Trophoblast cell (in vitro differentiated cells and primary cell): ENCODE measurements at regions not wholly inside any gene's neighbourhood (a gene's known extent, or its start where the extent isn't known, plus 50 kb on each side); places are given as distances from the start of the nearest gene placed in this dataset.

Source experiments
- DNase-seq, 2 donors: peaks; one replicate each; pipeline ENCODE4 v3.0.0-alpha.2; 2016
- H2AFZ ChIP-seq: 2 replicates; pipeline ENCODE4 v1.6.1; 2013; ENCODE audit warnings: low read length, moderate library complexity, mild to moderate bottlenecking; ENCODE audit not compliant: insufficient read depth, poor library complexity
- H2AK5ac ChIP-seq: 2 replicates; pipeline ENCODE4 v1.6.1; 2013; ENCODE audit warnings: mild to moderate bottlenecking, low read length
- H2BK120ac ChIP-seq: 2 replicates; pipeline ENCODE4 v1.6.1; 2013; ENCODE audit warnings: low read length, mild to moderate bottlenecking, moderate library complexity; ENCODE audit not compliant: insufficient read depth, poor library complexity
- H2BK12ac ChIP-seq: 2 replicates; pipeline ENCODE4 v1.6.1; 2013; ENCODE audit warnings: mild to moderate bottlenecking, low read length, moderate library complexity
- H2BK5ac ChIP-seq: 2 replicates; pipeline ENCODE4 v1.6.1; 2013; ENCODE audit warnings: low read length, low read depth, moderate library complexity, mild to moderate bottlenecking; ENCODE audit not compliant: poor library complexity
- H3K14ac ChIP-seq: 2 replicates; pipeline ENCODE4 v1.6.1; 2013; ENCODE audit warnings: mild to moderate bottlenecking, low read length
- H3K18ac ChIP-seq: 2 replicates; pipeline ENCODE4 v1.6.1; 2013; ENCODE audit warnings: mild to moderate bottlenecking, low read length
- H3K23ac ChIP-seq: 2 replicates; pipeline ENCODE4 v1.6.1; 2013; ENCODE audit warnings: low read length
- H3K27ac ChIP-seq: 2 replicates; pipeline ENCODE4 v1.5.1; 2013; ENCODE audit warnings: low read depth, mild to moderate bottlenecking, inconsistent platforms, low read length, moderate library complexity
- H3K27me3 ChIP-seq: 2 replicates; pipeline ENCODE4 v1.6.1; 2013; ENCODE audit warnings: inconsistent platforms, mild to moderate bottlenecking, low read length, moderate library complexity; ENCODE audit not compliant: insufficient read depth
- H3K36me3 ChIP-seq, 2 experiments: 1 replicate in 1 of 2; 2 replicates in 1 of 2; pipeline ENCODE4 v1.6.1; 2013; ENCODE audit warnings: low read length in 2 of 2, mild to moderate bottlenecking in 2 of 2, moderate library complexity in 1 of 2; ENCODE audit not compliant: insufficient read depth in 2 of 2, control insufficient read depth in 1 of 2
- H3K4ac ChIP-seq: 2 replicates; pipeline ENCODE4 v1.6.1; 2013; ENCODE audit warnings: low read depth, mild to moderate bottlenecking, low read length, moderate library complexity
- H3K4me1 ChIP-seq, 2 experiments: 1 replicate in 1 of 2; 2 replicates in 1 of 2; pipeline ENCODE4 v1.6.1; 2013; ENCODE audit warnings: low read length in 2 of 2, mild to moderate bottlenecking in 2 of 2, moderate library complexity in 1 of 2; ENCODE audit not compliant: insufficient read depth in 2 of 2, control insufficient read depth in 1 of 2
- H3K4me2 ChIP-seq: 2 replicates; pipeline ENCODE4 v1.6.1; 2013; ENCODE audit warnings: inconsistent platforms, mild to moderate bottlenecking, low read length, moderate library complexity
- H3K4me3 ChIP-seq: 2 replicates; pipeline ENCODE4 v1.5.1; 2013; ENCODE audit warnings: mild to moderate bottlenecking, low read depth, low read length, inconsistent platforms
- H3K79me1 ChIP-seq: one replicate; pipeline ENCODE4 v1.6.1; 2013; ENCODE audit warnings: low read length
- H3K79me2 ChIP-seq: 2 replicates; pipeline ENCODE4 v1.6.1; 2013; ENCODE audit warnings: low read length, mild to moderate bottlenecking; ENCODE audit not compliant: control insufficient read depth, insufficient read depth, poor library complexity
- H3K9ac ChIP-seq: 2 replicates; pipeline ENCODE4 v1.6.1; 2013; ENCODE audit warnings: mild to moderate bottlenecking, low read length
- H3K9me3 ChIP-seq: 2 replicates; pipeline ENCODE4 v1.6.1; 2013; ENCODE audit warnings: low read depth, mild to moderate bottlenecking, control low read depth, inconsistent platforms, low read length; ENCODE audit not compliant: insufficient read depth
- H4K12ac ChIP-seq: 2 replicates; pipeline ENCODE4 v1.6.1; 2013; ENCODE audit warnings: low read depth, mild to moderate bottlenecking, low read length, moderate library complexity
- H4K8ac ChIP-seq: 2 replicates; pipeline ENCODE4 v1.6.1; 2013; ENCODE audit warnings: low read depth, mild to moderate bottlenecking, low read length, moderate library complexity
- H4K91ac ChIP-seq: one replicate; pipeline ENCODE4 v1.6.1; 2013; ENCODE audit warnings: low read depth, mild to moderate bottlenecking, low read length, moderate library complexity
- WGBS: extraction: QIAGEN DNeasy Blood & Tissue Kit; methylation state at CpG from one replicate; pipeline ENCODE4 v1.1.7; 2013; ENCODE audit warnings: missing lambda C conversion rate; ENCODE audit not compliant: insufficient read length, insufficient coverage; ENCODE audit errors: extremely low coverage; 5-methylcytosine and 5-hydroxymethylcytosine counted together

- DNase-seq, result no peak
- H3K27ac ChIP-seq, result no peak overlapping the region
- no peak overlapping the region for H2BK120ac ChIP-seq
- H3K4me1 ChIP-seq, result no peaks in the 10 kb centered on the region
- H4K8ac ChIP-seq, result no peak overlapping the region
- no peak overlapping the region for H4K91ac ChIP-seq
- H3K9ac ChIP-seq, result no peak overlapping the region
- no peak overlapping the region for H3K23ac ChIP-seq
- H2AK5ac ChIP-seq, result no peak overlapping the region
- no peak overlapping the region for H2AFZ ChIP-seq
- no peak overlapping the region for H3K4me3 ChIP-seq
- no peaks in the 10 kb centered on the region for H3K79me2 ChIP-seq
- H4K12ac ChIP-seq, result no peak overlapping the region
- no peak overlapping the region for H2BK12ac ChIP-seq
- no peaks in the 10 kb centered on the region for H3K9me3 ChIP-seq
- H3K4ac ChIP-seq, result no peak overlapping the region
- no peaks in the 10 kb centered on the region for H3K79me1 ChIP-seq
- H3K27me3 ChIP-seq, result no peaks in the 10 kb centered on the region
- H3K18ac ChIP-seq, result no peak overlapping the region
- no peaks in the 10 kb centered on the region for H3K36me3 ChIP-seq
- H3K4me2 ChIP-seq, result no peak overlapping the region
- WGBS, result no CpG with 5 or more reads among the region's 1 CpG
- no peak overlapping the region for H2BK5ac ChIP-seq
- H3K14ac ChIP-seq, result no peak overlapping the region
Measured at GRCh38 chrX:25534091-25534490, 518.3 kb upstream of the ARX start.

- DNase-seq, result no peak
- Histone ChIP-seq H3K27ac (no peak overlapping the region), H3K27me3 (no peaks in the 10 kb centered on the region), H3K9me3 (no peaks in the 10 kb centered on the region), H3K18ac (no peak overlapping the region), H4K8ac (no peak overlapping the region), H2AFZ (no peak overlapping the region), H3K4me1 (no peaks in the 10 kb centered on the region), H3K36me3 (no peaks in the 10 kb centered on the region), H2BK5ac (no peak overlapping the region), H4K91ac (no peak overlapping the region), H2BK120ac (no peak overlapping the region), H2AK5ac (no peak overlapping the region), H3K4ac (no peak overlapping the region), H3K4me2 (no peak overlapping the region), H3K79me2 (no peaks in the 10 kb centered on the region), H3K9ac (no peak overlapping the region), H2BK12ac (no peak overlapping the region), H3K23ac (no peak overlapping the region), H3K14ac (no peak overlapping the region), H4K12ac (no peak overlapping the region), H3K79me1 (no peaks in the 10 kb centered on the region), H3K4me3 (no peak overlapping the region)
- WGBS, result no CpG with 5 or more reads among the region's 2 CpGs
Measured at GRCh38 chrX:25536307-25536970, 520.7 kb upstream of the ARX start.

GRCh38 chrX:25537699-25538098 lies 521.9 kb upstream of the ARX start:
- Histone ChIP-seq H2BK5ac (no peak overlapping the region), H3K27me3 (no peaks in the 10 kb centered on the region), H2AK5ac (no peak overlapping the region), H2AFZ (no peak overlapping the region), H3K79me1 (no peaks in the 10 kb centered on the region), H3K9ac (no peak overlapping the region), H4K12ac (no peak overlapping the region), H4K8ac (no peak overlapping the region), H3K14ac (no peak overlapping the region), H3K9me3 (no peaks in the 10 kb centered on the region), H2BK120ac (no peak overlapping the region), H4K91ac (no peak overlapping the region), H2BK12ac (no peak overlapping the region), H3K27ac (no peak overlapping the region), H3K79me2 (no peaks in the 10 kb centered on the region), H3K23ac (no peak overlapping the region), H3K4me1 (no peaks in the 10 kb centered on the region), H3K4ac (no peak overlapping the region), H3K36me3 (no peaks in the 10 kb centered on the region), H3K4me2 (no peak overlapping the region), H3K4me3 (no peak overlapping the region), H3K18ac (no peak overlapping the region)
- DNase-seq, result no peak
- WGBS, result no CpG with 5 or more reads among the region's 7 CpGs

- no peak overlapping the region for H2BK120ac ChIP-seq
- H3K27me3 ChIP-seq, result no peaks in the 10 kb centered on the region
- no peak overlapping the region for H3K9ac ChIP-seq
- no peaks in the 10 kb centered on the region for H3K4me1 ChIP-seq
- H3K79me1 ChIP-seq, result no peaks in the 10 kb centered on the region
- no peak for DNase-seq
- no peak overlapping the region for H4K8ac ChIP-seq
- H2AFZ ChIP-seq, result no peak overlapping the region
- no peak overlapping the region for H4K91ac ChIP-seq
- no peak overlapping the region for H3K23ac ChIP-seq
- no peak overlapping the region for H4K12ac ChIP-seq
- H2BK12ac ChIP-seq, result no peak overlapping the region
- no peak overlapping the region for H2AK5ac ChIP-seq
- no peaks in the 10 kb centered on the region for H3K36me3 ChIP-seq
- no peak overlapping the region for H3K4me2 ChIP-seq
- H3K27ac ChIP-seq, result no peak overlapping the region
- WGBS, result no CpG with 5 or more reads among the region's 3 CpGs
- H3K18ac ChIP-seq, result no peak overlapping the region
- H3K9me3 ChIP-seq, result no peaks in the 10 kb centered on the region
- H3K14ac ChIP-seq, result no peak overlapping the region
- H3K4me3 ChIP-seq, result no peak overlapping the region
- no peak overlapping the region for H2BK5ac ChIP-seq
- no peaks in the 10 kb centered on the region for H3K79me2 ChIP-seq
- no peak overlapping the region for H3K4ac ChIP-seq
Measured at GRCh38 chrX:25544641-25545040, 528.9 kb upstream of the ARX start.
